Muscle layer of duodenum (tissue), 2 donors: ENCODE measurements at regions not wholly inside any gene's neighbourhood (a gene's known extent, or its start where the extent isn't known, plus 50 kb on each side); places are given as distances from the start of the nearest gene placed in this dataset.

Experiments used
- H3K27ac ChIP-seq: one replicate; pipeline ENCODE4 v1.7.0; 2013; ENCODE audit warnings: mild to moderate bottlenecking, low read length
- H3K27me3 ChIP-seq: one replicate; pipeline ENCODE4 v1.7.0; 2013; ENCODE audit warnings: low read depth, mild to moderate bottlenecking, control low read depth, low read length
- H3K36me3 ChIP-seq, 2 donors: one replicate each; pipeline ENCODE4 v1.7.0; 2013; ENCODE audit warnings: low read length in 2 of 2, control low read depth in 1 of 2, mild to moderate bottlenecking in 1 of 2; ENCODE audit not compliant: insufficient read depth in 2 of 2, control insufficient read depth in 1 of 2
- H3K4me1 ChIP-seq, 2 donors: one replicate each; pipeline ENCODE4 v1.7.0; 2013; ENCODE audit warnings: low read length in 2 of 2, mild to moderate bottlenecking in 2 of 2, control low read depth in 1 of 2, moderate library complexity in 1 of 2; ENCODE audit not compliant: insufficient read depth in 2 of 2, control insufficient read depth in 1 of 2
- H3K4me3 ChIP-seq, 2 donors: one replicate each; pipeline ENCODE4 v1.7.0; 2013; ENCODE audit warnings: low read length in 2 of 2, low read depth in 1 of 2, mild to moderate bottlenecking in 1 of 2
- H3K9me3 ChIP-seq, 2 donors: one replicate each; pipeline ENCODE4 v1.7.0; 2013; ENCODE audit warnings: low read length in 2 of 2, control low read depth in 1 of 2, mild to moderate bottlenecking in 1 of 2; ENCODE audit not compliant: control insufficient read depth in 1 of 2
- donor health status: healthy.

DNA sequence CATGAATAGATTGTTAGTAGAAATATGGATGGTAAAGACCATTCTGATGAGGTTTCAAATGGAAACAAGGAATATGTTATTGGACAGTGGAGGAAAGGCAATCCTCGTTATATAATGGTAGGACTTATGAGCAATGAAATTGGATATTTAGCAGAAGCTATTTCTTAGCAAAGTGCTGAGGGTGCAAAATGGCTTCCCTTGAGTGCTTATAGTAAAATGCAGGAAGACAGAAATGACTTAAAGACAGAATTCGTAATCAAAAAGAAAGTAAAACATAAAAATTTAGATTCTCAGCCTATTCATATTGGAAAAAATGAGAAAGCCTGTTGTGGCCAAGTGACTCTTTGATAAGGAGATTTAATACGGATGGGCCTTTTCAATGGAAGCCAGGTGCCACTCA, 102.1 kb upstream of the ADRA1B start:
- H3K4me3 ChIP-seq, result no peak overlapping the region
- no peaks in the 10 kb centered on the region for H3K36me3 ChIP-seq
- H3K4me1 ChIP-seq, result no peaks in the 10 kb centered on the region
- H3K9me3 ChIP-seq, result peaks cover 0 to 5% of the 10 kb centered on the region in 2 donors
- H3K27me3 ChIP-seq, result no peaks in the 10 kb centered on the region
- H3K27ac ChIP-seq, result no peak overlapping the region

DNA sequence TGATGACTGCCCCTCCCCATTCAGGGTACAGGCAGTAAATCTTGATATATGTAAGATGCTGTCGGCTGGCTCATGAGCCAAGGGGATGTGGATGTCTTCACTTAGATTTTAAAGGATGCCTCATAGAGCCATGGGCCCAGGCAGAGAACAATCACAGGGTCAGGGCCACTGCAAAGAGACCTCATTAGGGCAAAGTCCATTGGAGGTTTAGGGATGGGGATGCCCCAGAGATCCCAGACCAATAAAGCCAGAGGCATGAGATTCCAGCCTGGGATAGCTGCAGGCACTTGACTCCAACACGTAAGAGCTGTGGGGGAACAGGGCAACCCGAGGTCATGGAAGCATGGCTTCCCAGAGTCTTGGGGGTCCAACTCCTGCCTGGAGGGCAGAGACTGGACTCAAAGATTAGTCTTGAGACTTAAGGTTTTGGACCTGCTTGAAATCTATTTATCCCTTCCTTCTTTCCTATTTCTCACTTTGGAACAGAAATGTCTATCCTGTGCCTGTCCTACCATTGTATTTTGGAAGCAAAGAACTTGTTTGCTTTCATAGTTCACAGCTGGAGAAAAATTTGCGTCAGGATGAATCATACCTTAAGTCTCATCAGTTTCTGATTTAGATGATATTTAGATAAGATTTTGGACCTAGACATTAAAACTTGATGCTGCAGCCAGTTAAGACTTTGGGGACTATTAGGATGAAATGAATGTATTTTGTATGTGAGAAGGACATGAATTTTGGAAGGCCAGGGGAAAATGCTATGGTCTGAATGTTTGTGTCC, 101.3 kb upstream of the ADRA1B start:
- no peaks in the 10 kb centered on the region for H3K36me3 ChIP-seq
- H3K27me3 ChIP-seq, result no peaks in the 10 kb centered on the region
- no peak overlapping the region for H3K27ac ChIP-seq
- H3K4me3 ChIP-seq, result no peak overlapping the region
- H3K4me1 ChIP-seq, result no peaks in the 10 kb centered on the region
- peaks cover 0 to 3% of the 10 kb centered on the region in 2 donors for H3K9me3 ChIP-seq

DNA sequence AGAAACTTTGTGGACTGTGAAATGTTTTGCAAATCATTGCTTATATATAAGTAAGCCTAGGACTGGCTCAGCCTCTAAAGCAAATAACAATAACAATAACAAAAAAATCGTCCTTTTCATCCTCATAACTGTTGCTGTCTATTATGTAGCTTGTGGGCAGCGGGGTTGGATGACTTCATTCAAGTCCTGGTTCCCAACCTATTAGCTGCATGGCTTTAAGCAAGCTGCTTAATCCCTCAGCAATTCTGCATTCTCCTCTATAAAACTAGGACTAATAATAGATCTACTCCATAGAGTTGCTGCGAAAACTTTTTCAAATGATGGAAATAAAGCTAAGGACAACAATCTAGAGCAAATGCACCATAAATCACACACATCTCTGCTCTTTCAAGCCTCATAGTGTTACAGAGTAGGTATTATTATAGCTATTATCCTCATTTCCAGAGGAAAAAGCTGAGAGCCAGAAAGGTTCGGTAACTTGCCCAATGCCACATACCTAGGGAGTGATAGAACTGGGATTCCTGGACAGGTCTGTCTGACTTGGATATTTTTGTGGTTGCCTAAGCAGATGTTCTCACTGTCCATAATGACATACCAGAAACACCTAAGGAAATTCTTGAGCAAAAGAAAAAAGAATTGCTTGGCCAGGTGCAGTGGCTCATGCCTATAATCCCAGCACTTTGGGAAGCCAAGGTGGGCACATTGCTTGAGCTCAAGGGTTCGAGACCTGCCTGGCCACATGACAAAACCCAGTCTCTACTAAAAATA, 98.8 kb upstream of the ADRA1B start:
- Histone ChIP-seq H3K27me3 (no peaks in the 10 kb centered on the region), H3K4me1 (no peaks in the 10 kb centered on the region), H3K9me3 (no peaks in the 10 kb centered on the region), H3K4me3 (no peak overlapping the region), H3K27ac (no peak overlapping the region), H3K36me3 (no peaks in the 10 kb centered on the region)

DNA sequence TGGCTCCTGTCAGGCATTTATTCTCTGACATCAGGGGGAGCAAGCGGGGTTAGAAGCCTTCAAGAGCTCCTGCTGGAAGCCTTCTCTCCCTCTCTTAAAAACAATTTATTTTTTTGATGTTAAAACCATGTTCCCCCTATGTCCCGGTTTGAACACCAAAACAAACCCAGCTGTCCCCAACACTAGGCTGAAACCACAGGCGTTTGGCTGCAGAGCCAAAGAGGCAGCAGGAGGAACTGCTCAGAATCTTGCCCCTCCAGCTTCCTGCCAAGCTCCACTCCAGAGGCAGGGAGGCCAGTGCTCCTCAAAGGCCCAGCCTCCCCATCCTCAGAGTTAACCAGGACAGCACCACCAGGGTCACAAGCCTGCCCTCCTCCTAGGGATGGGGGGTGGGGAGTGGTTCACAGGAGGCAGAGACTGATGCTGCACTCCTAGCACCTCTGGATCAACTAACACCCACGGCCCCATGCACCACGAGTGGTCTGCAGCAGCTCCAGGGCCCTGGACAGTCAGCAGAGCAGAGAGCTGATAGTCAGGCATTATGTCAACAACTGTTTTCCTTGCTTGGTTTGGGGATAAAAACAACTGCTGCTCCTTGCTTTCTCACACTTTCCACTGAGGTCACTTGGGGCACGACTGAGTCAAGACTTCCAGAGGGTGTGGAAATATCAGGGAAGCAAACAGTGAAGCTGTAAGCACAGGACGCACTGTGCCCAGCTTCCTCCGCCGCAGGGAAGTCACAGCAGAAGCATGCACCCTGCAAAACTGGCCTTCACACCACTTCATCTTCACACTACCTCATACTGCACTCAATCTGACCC, 96.5 kb upstream of the ADRA1B start:
- Histone ChIP-seq H3K36me3 (no peaks in the 10 kb centered on the region), H3K27ac (no peak overlapping the region), H3K27me3 (no peaks in the 10 kb centered on the region), H3K9me3 (no peaks in the 10 kb centered on the region), H3K4me3 (no peak overlapping the region), H3K4me1 (no peaks in the 10 kb centered on the region)

DNA sequence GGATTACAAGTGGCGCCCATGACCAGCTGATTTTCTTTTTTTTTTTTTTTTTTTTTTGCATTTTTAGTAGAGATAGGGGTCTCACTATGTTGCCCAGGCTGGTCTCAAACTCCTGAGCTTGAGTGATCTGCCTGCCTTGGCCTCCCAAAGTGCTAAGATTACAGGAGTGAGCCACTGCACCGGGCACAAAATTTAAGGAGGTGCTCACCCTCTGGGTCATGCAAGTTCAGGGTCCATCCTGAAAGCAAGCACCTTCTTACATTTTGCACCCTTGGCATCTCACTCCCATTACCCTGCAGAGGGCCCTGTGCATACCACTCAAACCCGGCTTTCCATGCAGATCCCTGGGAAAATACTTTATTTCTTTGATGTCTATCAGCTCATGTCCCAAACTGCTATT, 95.6 kb upstream of the ADRA1B start:
- Histone ChIP-seq H3K27me3 (no peaks in the 10 kb centered on the region), H3K9me3 (no peaks in the 10 kb centered on the region), H3K4me3 (no peak overlapping the region), H3K4me1 (no peaks in the 10 kb centered on the region), H3K27ac (no peak overlapping the region), H3K36me3 (no peaks in the 10 kb centered on the region)

DNA sequence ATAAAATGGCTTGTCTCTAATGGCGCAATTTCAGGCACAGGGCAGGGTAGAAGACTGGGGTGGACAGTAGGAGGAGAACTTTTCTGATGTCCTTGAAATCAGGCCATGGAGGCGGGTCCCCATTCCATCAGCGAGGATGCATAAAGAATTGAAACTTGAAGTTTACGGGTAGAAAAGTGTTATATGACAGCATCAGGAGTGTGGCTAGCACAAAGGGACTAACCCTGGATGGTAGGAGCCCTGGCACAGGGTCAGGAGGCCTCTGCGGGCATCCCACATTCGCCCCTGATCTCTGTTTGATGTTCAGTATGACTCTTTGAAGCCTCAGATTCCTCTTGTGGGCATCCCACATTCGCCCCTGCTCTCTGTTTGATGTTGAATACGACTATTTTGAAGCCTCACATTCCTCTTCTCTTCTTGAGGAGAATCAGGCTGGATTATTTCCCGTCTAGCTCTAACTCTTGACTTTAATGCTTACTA, 94.8 kb upstream of the ADRA1B start:
- Histone ChIP-seq H3K4me3 (no peak overlapping the region), H3K4me1 (no peaks in the 10 kb centered on the region), H3K27ac (no peak overlapping the region), H3K27me3 (no peaks in the 10 kb centered on the region), H3K9me3 (no peaks in the 10 kb centered on the region), H3K36me3 (no peaks in the 10 kb centered on the region)

DNA sequence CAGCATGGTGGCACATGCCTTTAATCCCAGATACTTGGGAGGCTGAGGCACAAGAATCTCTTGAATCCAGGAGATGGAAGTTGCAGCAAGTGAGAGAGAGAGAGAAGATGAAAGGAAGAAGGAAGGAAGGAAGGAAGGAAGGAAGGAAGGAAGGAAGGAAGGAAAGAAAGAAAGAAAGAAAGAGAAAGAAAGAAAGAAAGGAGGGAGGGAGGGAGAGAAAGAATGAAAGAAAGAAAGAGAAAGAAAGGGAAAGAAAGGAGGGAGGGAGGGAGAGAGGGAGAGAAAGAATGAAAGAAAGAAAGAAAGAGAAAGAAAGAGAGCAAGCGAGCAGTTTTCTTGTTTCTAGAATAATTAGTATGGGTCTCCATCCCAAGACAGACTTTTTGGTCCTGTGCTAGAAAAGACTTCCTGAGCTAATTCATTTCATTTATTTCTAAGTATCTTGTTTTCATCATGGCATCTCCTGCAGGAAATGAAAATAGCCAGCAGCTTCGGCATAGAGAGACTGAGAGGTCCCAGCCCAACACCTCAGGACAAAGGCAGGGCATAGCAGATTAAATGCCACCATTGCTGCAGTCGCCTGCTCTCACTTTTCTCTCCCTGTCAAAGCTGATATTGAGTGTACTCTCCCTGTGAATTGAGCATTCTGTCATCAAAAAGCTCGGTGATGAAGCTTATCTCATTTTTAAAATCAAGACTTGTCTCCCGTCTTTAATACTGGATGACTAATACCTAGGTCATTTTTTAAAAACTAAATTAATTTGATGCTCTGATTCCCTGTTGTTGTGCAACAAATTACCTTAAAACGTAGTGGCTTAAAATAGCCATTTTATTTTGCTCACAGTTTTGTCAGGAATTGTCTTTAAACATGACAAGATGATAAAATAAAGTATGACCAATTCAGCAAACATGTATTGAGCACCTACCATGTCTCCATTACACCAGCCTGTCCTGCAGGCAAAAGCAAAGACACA, 91.8 kb upstream of the ADRA1B start:
- H3K4me3 ChIP-seq, result no peak overlapping the region
- H3K9me3 ChIP-seq, result no peaks in the 10 kb centered on the region
- no peak overlapping the region for H3K27ac ChIP-seq
- H3K36me3 ChIP-seq, result no peaks in the 10 kb centered on the region
- H3K27me3 ChIP-seq, result no peaks in the 10 kb centered on the region
- no peaks in the 10 kb centered on the region for H3K4me1 ChIP-seq

DNA sequence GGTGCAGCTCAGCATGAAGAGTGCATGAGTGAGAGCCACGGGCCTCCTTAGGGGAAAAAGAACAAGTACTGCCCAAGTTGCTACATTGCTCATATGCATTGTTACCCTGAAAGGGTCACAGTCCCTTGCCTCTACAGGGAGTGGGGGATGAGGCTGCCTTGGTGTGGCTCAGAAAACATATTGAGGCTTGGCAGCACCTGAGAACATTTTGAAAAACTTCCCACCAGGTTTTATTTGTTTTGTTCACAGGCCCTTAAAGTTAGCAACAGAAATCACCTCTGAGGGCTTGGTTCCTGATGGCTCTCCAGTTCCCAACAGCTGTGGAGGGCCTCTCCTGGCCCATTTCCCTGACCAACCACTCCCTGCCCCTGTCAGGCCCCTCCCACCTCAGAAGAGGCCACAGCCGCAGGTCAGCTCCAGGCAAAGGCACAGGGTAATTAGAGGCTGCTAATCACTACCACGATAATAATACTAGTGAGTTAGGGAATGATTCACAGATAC, 90.7 kb upstream of the ADRA1B start:
- Histone ChIP-seq H3K9me3 (no peaks in the 10 kb centered on the region), H3K27me3 (no peaks in the 10 kb centered on the region), H3K36me3 (no peaks in the 10 kb centered on the region), H3K27ac (no peak overlapping the region), H3K4me3 (no peak overlapping the region), H3K4me1 (no peaks in the 10 kb centered on the region)

DNA sequence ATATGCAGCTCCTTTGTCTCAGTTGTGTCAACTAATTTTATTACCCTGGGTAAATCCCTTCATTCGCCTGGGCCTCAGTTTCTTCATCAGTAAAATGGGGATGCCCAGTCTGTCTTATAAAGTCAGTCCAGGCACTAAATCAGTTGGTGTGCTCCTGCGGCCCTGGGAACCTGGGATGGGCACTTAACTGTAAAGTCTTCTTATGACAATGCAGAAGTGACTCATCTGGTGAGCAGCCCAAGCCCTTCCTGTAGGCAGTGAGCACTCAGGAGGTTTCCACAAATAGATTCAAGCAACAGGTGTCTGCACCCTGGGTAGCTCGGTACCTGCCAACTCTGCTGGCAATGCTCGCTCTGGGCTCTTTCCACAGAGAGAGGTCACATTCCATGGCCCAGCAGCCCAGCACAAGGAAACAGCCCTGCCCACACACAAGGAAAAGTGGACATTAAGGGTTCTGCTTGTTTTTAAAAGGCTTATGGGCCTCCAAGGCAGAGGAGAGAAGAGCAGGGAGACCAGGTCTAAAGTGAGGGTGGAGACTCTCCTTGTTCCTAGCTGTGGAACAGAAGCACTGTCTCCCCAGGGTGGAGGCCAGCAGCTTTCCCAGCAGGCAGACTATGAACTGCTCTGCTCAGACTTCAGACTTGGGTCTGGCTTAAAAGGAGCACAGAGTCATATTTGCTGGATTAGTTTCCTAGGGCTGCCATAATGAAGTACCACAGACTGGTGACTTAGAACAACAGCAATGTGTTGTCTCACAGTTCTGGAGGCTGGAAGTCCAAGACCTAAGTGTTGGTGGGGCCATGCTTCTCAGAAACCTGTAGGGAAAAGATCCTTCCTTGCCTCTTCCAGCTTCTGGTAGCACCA, 89.7 kb upstream of the ADRA1B start:
- no peaks in the 10 kb centered on the region for H3K9me3 ChIP-seq
- H3K27ac ChIP-seq, result no peak overlapping the region
- no peaks in the 10 kb centered on the region for H3K4me1 ChIP-seq
- H3K36me3 ChIP-seq, result no peaks in the 10 kb centered on the region
- no peak overlapping the region for H3K4me3 ChIP-seq
- H3K27me3 ChIP-seq, result no peaks in the 10 kb centered on the region

DNA sequence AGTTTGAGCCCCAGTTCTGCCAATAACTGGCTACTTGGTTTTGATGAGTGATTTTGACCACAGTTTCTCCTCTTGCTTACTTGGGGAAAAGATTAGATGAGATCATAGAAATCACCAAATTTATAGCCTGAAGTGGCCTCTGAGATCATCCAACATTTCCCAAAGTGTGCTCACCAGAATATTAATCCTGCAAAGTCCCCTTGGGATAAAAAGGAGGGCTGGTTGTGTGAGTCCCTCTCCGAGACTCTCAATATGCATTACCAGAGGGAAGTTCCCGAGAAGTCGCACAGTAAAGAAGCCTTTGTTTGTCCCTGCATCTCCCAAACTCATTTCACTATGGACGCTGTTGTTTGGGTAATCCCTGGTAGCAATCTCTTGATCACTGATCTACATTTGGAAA, 88.4 kb upstream of the ADRA1B start:
- no peaks in the 10 kb centered on the region for H3K4me1 ChIP-seq
- H3K27me3 ChIP-seq, result no peaks in the 10 kb centered on the region
- H3K4me3 ChIP-seq, result no peak overlapping the region
- no peaks in the 10 kb centered on the region for H3K36me3 ChIP-seq
- no peaks in the 10 kb centered on the region for H3K9me3 ChIP-seq
- no peak overlapping the region for H3K27ac ChIP-seq
